Activated T-helper 2 cell treated with anti-CD3 and anti-CD28 coated beads, Interferon-gamma antibody, Interleukin-2, Interleukin-4, amounts not matched to agents 10 μg/mL and 5 μg/mL and 100 μg/mL, durations not matched to agents 14 hours and 24 hours and 36 hours (primary cell): ENCODE measurements at regions not wholly inside any gene's neighbourhood (a gene's known extent, or its start where the extent isn't known, plus 50 kb on each side); places are given as distances from the start of the nearest gene placed in this dataset.

ENCODE experiments used
- DNase-seq: peaks from one replicate; pipeline ENCODE4 v3.0.0; 2021; ENCODE audit warnings: low spot score
- H3K27ac Mint-ChIP-seq: one replicate; pipeline ENCODE4 v1.8.0; 2021; ENCODE audit warnings: mixed read lengths
- H3K27me3 Mint-ChIP-seq: one replicate; pipeline ENCODE4 v1.8.0; 2021; ENCODE audit warnings: low read depth, mixed read lengths
- H3K36me3 Mint-ChIP-seq: one replicate; pipeline ENCODE4 v1.8.0; 2021; ENCODE audit warnings: low read depth, mixed read lengths
- H3K4me1 Mint-ChIP-seq: one replicate; pipeline ENCODE4 v1.8.0; 2021; ENCODE audit warnings: low read depth, mixed read lengths
- H3K4me3 Mint-ChIP-seq: one replicate; pipeline ENCODE4 v1.8.0; 2021; ENCODE audit warnings: low read depth, mild to moderate bottlenecking, moderate library complexity, mixed read lengths
- H3K9me3 Mint-ChIP-seq: one replicate; pipeline ENCODE4 v1.8.0; 2021; ENCODE audit warnings: mixed read lengths
- intact Hi-C: fragments of 100-400 bp; cut with micrococcal nuclease; formaldehyde crosslinking; loops from one replicate; pipeline ENCODE4 v1.15.1; 2023

DNA sequence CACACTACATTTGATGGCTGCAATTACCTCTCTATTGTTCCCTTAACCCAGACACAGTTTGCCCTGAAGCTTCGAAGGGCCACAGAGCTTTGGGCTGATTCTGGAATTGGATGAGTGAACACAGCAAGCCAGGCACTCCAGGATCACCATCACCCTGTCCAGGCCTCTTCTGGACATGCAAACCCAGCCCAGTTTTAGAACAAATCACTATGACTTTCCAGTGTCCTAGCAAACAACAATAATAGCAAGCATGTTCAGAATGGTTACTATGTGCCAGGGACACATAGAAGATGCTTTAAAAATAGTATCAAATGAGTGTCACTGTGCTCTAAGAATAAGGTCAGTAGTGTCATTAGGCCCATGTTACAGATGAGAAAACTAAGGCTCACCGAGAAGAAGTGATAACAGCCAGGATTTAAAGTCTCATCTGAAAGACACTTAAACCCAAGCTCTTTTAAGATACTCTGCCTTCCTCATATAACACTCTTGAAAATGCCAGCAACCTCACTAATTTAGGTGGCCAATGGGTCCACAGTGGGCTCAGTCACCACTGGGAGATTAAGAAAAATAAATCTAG, 191.7 kb upstream of the STK17B start:
- Mint-ChIP-seq H3K9me3 (peaks cover 2% of the 10 kb centered on the region), H3K4me3 (no peak overlapping the region), H3K36me3 (no peaks in the 10 kb centered on the region), H3K27me3 (no peaks in the 10 kb centered on the region), H3K4me1 (peaks cover 14% of the 10 kb centered on the region), H3K27ac (no peak overlapping the region)
- no peak for DNase-seq
- intact Hi-C loops: no loop called here

DNA sequence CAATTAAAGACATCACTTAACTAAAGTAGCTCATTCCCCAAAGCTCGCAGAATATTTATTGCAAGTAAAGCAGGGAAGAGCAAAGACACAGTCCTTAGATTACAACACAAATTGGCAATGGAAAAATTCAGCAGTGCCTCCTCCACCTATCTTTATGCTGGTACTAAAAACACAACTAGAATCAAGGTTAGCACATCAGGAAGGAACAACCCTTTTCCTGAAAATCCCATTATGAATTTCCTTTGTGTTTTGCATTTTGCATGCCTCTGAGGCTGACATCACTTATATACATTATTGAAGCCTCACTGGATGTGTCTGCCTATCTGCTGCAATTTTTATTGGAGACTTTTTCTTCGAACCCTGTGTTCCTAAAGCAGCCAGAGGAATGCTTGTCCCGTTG, 193.8 kb upstream of the STK17B start:
- DNase-seq: no peak
- Mint-ChIP-seq H3K36me3 (no peaks in the 10 kb centered on the region), H3K27ac (no peak overlapping the region), H3K4me1 (peaks cover 14% of the 10 kb centered on the region), H3K9me3 (peaks cover 9% of the 10 kb centered on the region), H3K27me3 (no peaks in the 10 kb centered on the region), H3K4me3 (no peak overlapping the region)
- intact Hi-C loops: no loop called here

DNA sequence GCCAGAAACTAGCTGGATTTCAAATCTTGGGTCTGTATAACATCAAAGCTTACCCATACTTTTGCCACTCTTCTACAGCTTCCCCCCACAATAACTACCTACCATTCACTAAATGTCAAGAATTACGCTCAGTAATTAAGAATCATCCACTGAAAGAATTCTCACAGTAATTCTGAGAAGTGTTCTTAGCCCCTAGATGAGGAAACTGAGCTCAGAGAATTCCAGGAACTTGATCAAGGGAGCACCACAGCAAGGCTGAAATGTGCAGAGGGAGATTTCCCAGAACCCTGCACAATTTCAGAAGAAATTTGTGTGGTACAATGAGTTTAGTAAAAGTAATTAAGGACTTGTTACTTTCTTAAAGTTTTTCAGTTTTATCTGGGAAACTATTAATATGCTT, 194.5 kb upstream of the STK17B start:
- Mint-ChIP-seq H3K4me1 (peaks cover 7% of the 10 kb centered on the region), H3K27me3 (no peaks in the 10 kb centered on the region), H3K9me3 (peaks cover 9% of the 10 kb centered on the region), H3K36me3 (no peaks in the 10 kb centered on the region), H3K27ac (no peak overlapping the region), H3K4me3 (no peak overlapping the region)
- intact Hi-C loops: no loop called here
- DNase-seq: no peak

DNA sequence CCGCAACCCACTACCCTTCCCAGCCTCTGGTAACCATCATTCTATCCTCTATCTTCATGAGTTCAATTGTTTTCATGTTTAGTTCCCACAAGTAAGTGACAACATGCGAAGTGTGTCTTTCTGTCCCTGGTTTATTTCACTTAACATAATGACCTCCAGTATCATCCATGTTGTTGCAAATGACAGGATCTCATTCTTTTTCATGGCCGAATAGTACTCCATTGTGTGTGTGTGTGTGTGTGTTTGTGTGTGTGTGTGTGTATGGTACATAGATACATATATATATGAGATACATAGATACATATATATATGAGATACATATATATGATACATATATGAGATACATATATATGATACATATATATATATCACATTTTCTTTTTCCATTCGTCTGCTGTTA, 196.3 kb upstream of the STK17B start:
- Mint-ChIP-seq H3K27me3 (no peaks in the 10 kb centered on the region), H3K4me1 (peaks cover 4% of the 10 kb centered on the region), H3K9me3 (peaks cover 9% of the 10 kb centered on the region), H3K4me3 (no peak overlapping the region), H3K36me3 (no peaks in the 10 kb centered on the region), H3K27ac (no peak overlapping the region)
- intact Hi-C loops: no loop called here
- no peak for DNase-seq

DNA sequence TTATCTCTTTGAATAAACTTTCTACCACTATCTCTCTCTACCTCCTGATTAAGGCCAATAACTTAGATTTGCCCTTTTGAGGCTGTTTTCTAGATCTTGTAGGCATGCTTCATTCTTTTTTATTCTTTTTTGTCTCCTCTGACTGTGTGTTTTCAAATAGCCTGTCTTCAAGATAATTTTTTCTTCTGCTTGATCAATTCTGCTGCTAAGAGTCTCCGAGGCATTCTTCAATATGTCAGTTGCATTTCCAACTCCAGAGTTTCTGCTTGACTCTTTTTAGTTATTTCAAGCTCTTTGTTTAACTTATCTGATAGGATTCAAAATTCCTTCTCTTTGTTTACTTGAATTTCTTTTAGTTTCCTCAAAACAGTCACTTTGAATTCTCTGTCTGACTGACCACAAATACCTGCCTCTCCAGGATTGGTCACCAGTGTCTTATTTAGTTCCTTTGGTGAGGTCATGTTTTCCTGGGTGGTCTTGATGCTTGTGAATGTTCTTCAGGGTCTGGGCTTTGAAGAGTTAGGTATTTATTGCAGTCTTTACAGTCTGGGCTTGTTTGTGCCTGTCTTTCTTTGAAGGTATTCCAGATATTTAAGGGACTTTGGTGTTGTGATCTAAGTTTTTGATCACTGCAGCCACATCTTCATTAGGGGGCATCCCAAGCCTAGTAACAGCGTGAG, 197.3 kb upstream of the STK17B start:
- intact Hi-C loops: no loop called here
- Mint-ChIP-seq H3K9me3 (peaks cover 9% of the 10 kb centered on the region), H3K4me1 (peaks cover 4% of the 10 kb centered on the region), H3K36me3 (no peaks in the 10 kb centered on the region), H3K27me3 (peaks cover 2% of the 10 kb centered on the region), H3K27ac (no peak overlapping the region), H3K4me3 (no peak overlapping the region)
- no peak for DNase-seq

GRCh38 chr2:196369967-196370366, 198.6 kb upstream of the STK17B start:
- Mint-ChIP-seq H3K27ac (no peak overlapping the region), H3K4me3 (no peak overlapping the region), H3K27me3 (peaks cover 2% of the 10 kb centered on the region), H3K4me1 (peaks cover 4% of the 10 kb centered on the region), H3K9me3 (peaks cover 9% of the 10 kb centered on the region), H3K36me3 (no peaks in the 10 kb centered on the region)
- DNase-seq: no peak
- intact Hi-C loops: no loop called here

- no peak overlapping the region for H3K27ac Mint-ChIP-seq
- peaks cover 2% of the 10 kb centered on the region for H3K27me3 Mint-ChIP-seq
- H3K9me3 Mint-ChIP-seq: peaks cover 9% of the 10 kb centered on the region
- H3K4me3 Mint-ChIP-seq: no peak overlapping the region
- DNase-seq: no peak
- no peaks in the 10 kb centered on the region for H3K36me3 Mint-ChIP-seq
- H3K4me1 Mint-ChIP-seq: peaks cover 4% of the 10 kb centered on the region
- intact Hi-C loops: no loop called here
Measured at GRCh38 chr2:196370381-196370780, 199.0 kb upstream of the STK17B start.

DNA sequence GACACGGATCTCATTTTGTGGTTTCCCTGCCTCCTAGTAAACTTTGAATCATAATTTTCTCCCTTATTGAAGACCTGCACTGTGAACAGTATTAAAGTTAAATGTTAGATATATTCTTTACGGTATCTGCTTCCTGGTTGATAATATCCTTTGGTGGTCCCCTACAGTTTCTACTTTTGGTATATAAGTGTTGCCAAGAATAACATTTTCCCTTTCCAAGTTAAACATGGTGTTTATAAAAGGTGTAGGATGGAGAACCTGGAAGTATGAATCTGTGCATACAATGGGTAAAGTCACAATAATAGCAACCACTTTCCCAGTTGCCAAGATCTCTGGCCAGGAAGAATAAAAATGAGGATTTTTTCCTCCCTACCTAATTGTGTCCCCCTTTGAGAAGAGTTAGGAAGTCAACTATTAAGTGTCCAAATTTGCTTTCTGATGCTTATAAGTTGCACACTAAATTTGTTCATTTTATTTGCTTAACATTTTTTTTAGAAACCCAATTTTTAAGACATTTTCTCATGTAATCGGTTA, 201.0 kb upstream of the STK17B start:
- Mint-ChIP-seq H3K4me1 (peaks cover 3% of the 10 kb centered on the region), H3K36me3 (no peaks in the 10 kb centered on the region), H3K27ac (no peak overlapping the region), H3K4me3 (no peak overlapping the region), H3K27me3 (peaks cover 2% of the 10 kb centered on the region), H3K9me3 (peaks cover 13% of the 10 kb centered on the region)
- DNase-seq: no peak
- intact Hi-C loops: no loop called here

GRCh38 chr2:196372811-196373664, 201.7 kb upstream of the STK17B start:
- H3K27me3 Mint-ChIP-seq: peaks cover 2% of the 10 kb centered on the region
- no peak overlapping the region for H3K27ac Mint-ChIP-seq
- DNase-seq: no peak
- peaks cover 11% of the 10 kb centered on the region for H3K9me3 Mint-ChIP-seq
- intact Hi-C loops: no loop called here
- H3K36me3 Mint-ChIP-seq: no peaks in the 10 kb centered on the region
- H3K4me3 Mint-ChIP-seq: no peak overlapping the region
- H3K4me1 Mint-ChIP-seq: peaks cover 3% of the 10 kb centered on the region

GRCh38 chr2:196376984-196377877, 205.9 kb upstream of the STK17B start:
- Mint-ChIP-seq H3K4me1 (peaks cover 3% of the 10 kb centered on the region), H3K27me3 (peaks cover 2% of the 10 kb centered on the region), H3K4me3 (no peak overlapping the region), H3K36me3 (no peaks in the 10 kb centered on the region), H3K27ac (no peak overlapping the region), H3K9me3 (peaks cover 4% of the 10 kb centered on the region)
- no peak for DNase-seq
- intact Hi-C loops: no loop called here

DNA sequence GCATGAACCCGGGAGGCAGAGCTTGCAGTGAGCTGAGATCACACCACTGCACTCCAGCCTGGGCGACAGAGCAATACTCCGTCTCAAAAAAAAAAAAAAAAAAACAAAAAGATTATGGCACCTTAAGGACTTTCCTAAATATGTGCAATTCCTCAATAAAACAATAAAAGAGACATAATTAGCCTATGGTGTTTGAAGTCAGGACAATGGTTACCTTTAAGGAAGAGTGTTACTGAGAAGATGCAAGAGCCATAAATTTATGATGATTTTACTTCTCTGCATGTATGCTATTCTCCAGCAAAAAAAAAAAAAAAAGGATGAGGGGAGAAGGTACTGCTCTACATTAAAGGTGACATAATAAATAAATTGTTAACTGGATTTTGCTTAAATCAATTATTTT, 208.2 kb upstream of the STK17B start:
- no peak overlapping the region for H3K4me3 Mint-ChIP-seq
- H3K27me3 Mint-ChIP-seq: peaks cover 4% of the 10 kb centered on the region
- no peak overlapping the region for H3K27ac Mint-ChIP-seq
- H3K4me1 Mint-ChIP-seq: peaks cover 3% of the 10 kb centered on the region
- no peak for DNase-seq
- no peaks in the 10 kb centered on the region for H3K36me3 Mint-ChIP-seq
- intact Hi-C loops: no loop called here
- peaks cover 4% of the 10 kb centered on the region for H3K9me3 Mint-ChIP-seq

GRCh38 chr2:196380098-196380497, 208.7 kb upstream of the STK17B start:
- H3K27me3 Mint-ChIP-seq: peaks cover 4% of the 10 kb centered on the region
- H3K4me3 Mint-ChIP-seq: no peak overlapping the region
- intact Hi-C loops: no loop called here
- no peak overlapping the region for H3K27ac Mint-ChIP-seq
- H3K9me3 Mint-ChIP-seq: peaks cover 4% of the 10 kb centered on the region
- no peaks in the 10 kb centered on the region for H3K36me3 Mint-ChIP-seq
- H3K4me1 Mint-ChIP-seq: peaks cover 3% of the 10 kb centered on the region
- no peak for DNase-seq
